ENCODE measurements at regions not wholly inside any gene's neighbourhood (a gene's known extent, or its start where the extent isn't known, plus 50 kb on each side); places are given as distances from the start of the nearest gene placed in this dataset.
"Not testable (repeated sequence)": the region's sequence is repeated elsewhere in the genome, so short reads cannot be mapped to it uniquely, and the experiment has no call there.

- H3K27me3 ChIP-seq: no peaks in the 10 kb centered on the region
- H3K9me3 ChIP-seq: no peaks in the 10 kb centered on the region
- TF ChIP-seq POLR2A (IDR thresholded peaks at IDR 0.05) (no peak), CTCF (IDR thresholded peaks at IDR 0.05) (no peak)
- peak overlapping the region in 3 of 4 donors; percentile 6 to 81 (median 28) for H3K27ac ChIP-seq
- peaks cover 0 to 6% (median 0%) of the 10 kb centered on the region in 4 donors for H3K4me1 ChIP-seq
- no peaks in the 10 kb centered on the region for H3K36me3 ChIP-seq
- DNase-seq: no peak
- H3K4me3 ChIP-seq: no peak overlapping the region
Observed at GRCh38 chr5:56668996-56669395, 146.4 kb upstream of the MAP3K1 start.

DNA sequence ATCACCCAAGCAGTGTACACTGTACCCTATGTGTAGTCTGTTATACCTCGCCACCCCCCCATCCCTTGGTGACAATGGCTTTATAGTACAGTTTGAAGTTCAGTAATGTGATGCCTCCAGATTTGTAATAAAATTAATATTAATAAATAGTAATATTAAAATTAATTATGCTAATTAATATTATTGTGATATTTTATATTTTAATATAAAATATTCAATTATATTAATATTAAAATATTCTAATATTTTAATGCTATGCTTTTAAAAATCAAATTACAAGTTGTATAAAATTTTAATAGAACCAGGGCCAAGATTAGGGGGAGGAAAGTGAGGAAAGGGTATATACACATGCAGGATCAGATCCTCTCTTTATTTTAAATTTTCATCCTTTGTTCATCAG is 147.7 kb upstream of the MAP3K1 start:
- Histone ChIP-seq H3K9me3 (no peaks in the 10 kb centered on the region), H3K36me3 (no peaks in the 10 kb centered on the region), H3K27me3 (no peaks in the 10 kb centered on the region), H3K27ac (no peak overlapping the region), H3K4me1 (peaks cover 0 to 6% (median 0%) of the 10 kb centered on the region in 4 donors), H3K4me3 (no peak overlapping the region)
- TF ChIP-seq CTCF (IDR thresholded peaks at IDR 0.05) (no peak), POLR2A (IDR thresholded peaks at IDR 0.05) (no peak)
- no peak for DNase-seq

DNA sequence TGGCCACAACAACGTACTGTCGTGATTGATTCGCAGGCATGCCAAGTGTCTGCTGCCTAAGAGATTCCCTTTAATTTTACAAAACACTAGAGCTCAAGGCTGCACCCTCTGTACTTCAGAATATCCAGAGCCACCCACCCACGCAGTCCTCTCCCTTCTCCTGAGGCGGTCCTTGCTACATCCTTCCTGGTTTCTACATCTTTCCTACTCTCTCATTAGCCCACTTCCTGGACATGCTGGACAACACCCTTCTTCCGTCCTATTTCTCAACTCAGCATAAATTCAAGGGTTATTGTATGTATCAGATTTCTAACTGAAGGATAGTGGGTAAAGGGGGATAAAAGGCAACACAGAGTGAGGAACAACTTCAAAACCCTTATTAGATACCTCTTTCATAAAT is 148.4 kb upstream of the MAP3K1 start:
- Histone ChIP-seq H3K27me3 (no peaks in the 10 kb centered on the region), H3K27ac (no peak overlapping the region), H3K4me3 (no peak overlapping the region), H3K36me3 (no peaks in the 10 kb centered on the region), H3K4me1 (peaks cover 0 to 6% (median 0%) of the 10 kb centered on the region in 4 donors), H3K9me3 (no peaks in the 10 kb centered on the region)
- TF ChIP-seq CTCF (IDR thresholded peaks at IDR 0.05) (no peak), POLR2A (IDR thresholded peaks at IDR 0.05) (no peak)
- DNase-seq: no peak

DNA sequence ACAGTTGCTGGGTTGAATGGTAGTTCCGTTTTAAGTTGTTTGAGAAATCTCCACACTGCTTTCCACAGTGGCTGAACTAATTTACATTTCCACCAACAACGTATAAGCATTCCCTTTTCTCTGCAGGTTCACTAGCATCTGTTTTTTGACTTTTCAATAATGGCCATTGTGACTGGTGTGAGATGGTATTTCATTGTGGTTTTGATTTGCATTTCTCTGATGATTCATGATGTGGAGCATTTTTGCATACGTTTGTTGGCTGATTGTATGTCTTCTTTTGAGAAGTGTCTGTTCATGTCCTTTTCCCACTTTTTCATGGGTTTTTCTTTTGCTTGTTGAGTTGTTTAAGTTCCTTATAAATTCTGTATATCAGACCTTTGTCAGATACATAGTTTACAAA is 150.2 kb upstream of the MAP3K1 start:
- H3K36me3 ChIP-seq, H3K9me3 ChIP-seq, H3K27ac ChIP-seq, H3K4me1 ChIP-seq, H3K27me3 ChIP-seq, H3K4me3 ChIP-seq, DNase-seq: not testable (repeated sequence)

DNA sequence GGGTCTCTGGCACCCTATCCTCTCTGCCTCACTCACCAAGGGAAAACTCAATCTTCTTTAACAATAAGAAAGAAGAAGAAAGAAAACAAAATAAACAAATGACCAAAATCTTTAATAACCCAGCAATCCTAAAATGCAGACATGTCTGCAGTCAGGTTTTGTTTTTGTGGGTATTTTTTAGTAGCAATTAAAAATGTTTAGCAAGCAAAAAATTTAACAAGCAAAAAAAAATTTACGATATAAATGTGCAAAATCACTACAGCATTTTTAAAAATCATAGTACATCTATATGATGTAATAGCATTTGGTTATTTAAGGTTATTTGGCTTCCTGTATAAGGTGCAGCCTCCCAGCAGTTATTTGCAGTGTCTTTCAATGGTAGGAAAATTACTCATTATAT is 151.3 kb upstream of the MAP3K1 start:
- Histone ChIP-seq H3K4me1 (no peaks in the 10 kb centered on the region), H3K36me3 (no peaks in the 10 kb centered on the region), H3K9me3 (no peaks in the 10 kb centered on the region), H3K27ac (no peak overlapping the region), H3K27me3 (no peaks in the 10 kb centered on the region), H3K4me3 (no peak overlapping the region)
- no peak for TF ChIP-seq CTCF (IDR thresholded peaks at IDR 0.05)
- no peak for TF ChIP-seq POLR2A (IDR thresholded peaks at IDR 0.05)
- no peak for DNase-seq

DNA sequence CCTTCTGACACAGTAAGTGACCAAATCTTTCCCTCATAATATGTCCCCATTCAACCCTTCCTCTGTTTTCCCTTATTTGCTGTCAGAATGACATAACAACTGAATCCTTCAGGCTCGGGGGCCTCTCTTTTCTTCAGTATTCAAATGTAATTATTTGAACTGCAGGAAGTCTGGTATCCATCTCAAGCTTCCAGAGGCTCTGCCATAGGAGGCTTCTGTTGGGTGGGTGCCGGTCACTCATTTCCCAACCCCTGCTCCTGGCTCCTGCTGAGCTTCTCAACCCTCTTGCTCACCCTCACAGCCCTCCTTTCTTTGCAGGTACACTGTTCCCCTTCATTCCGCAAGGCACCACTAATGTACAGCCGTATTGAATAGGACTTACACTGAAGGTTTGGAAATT is 151.8 kb upstream of the MAP3K1 start:
- no peak for TF ChIP-seq POLR2A (IDR thresholded peaks at IDR 0.05)
- TF ChIP-seq CTCF (IDR thresholded peaks at IDR 0.05): no peak
- Histone ChIP-seq H3K27ac (no peak overlapping the region), H3K9me3 (no peaks in the 10 kb centered on the region), H3K4me1 (no peaks in the 10 kb centered on the region), H3K27me3 (no peaks in the 10 kb centered on the region), H3K4me3 (no peak overlapping the region), H3K36me3 (no peaks in the 10 kb centered on the region)
- DNase-seq: no peak
